SK-N-SH (cell line): ENCODE measurements at regions not wholly inside any gene's neighbourhood (a gene's known extent, or its start where the extent isn't known, plus 50 kb on each side); places are given as distances from the start of the nearest gene placed in this dataset.

ENCODE experiments used
- CTCF ChIA-PET: fragments of 300-600, 350-600 bp; formaldehyde crosslinking; extraction: SDS; loops from one replicate; lab custom pipeline; 2021; lab: Yijun Ruan, JAX
- POLR2A ChIA-PET: fragments of 350-600 bp; sonication (Branson Sonifier 250); formaldehyde crosslinking; extraction: SDS; loops from one replicate; lab custom pipeline; 2020; ENCODE audit warnings: antibody characterized with exemption, inconsistent platforms; lab: Yijun Ruan, JAX
- DNase-seq: peaks from one replicate; pipeline ENCODE4 v3.0.0; 2012
- H2AFZ ChIP-seq: fragments of 200-600 bp; sonication (generic); 2 replicates; pipeline ENCODE4 v1.8.1; 2016; ENCODE audit warnings: antibody characterized with exemption, mild to moderate bottlenecking, low read depth
- H3F3A ChIP-seq: fragments of 200-600 bp; sonication (generic); replicated peaks from 2 replicates; pipeline ENCODE3; 2016; ENCODE audit warnings: antibody characterized with exemption, mild to moderate bottlenecking; ENCODE audit not compliant: insufficient read depth
- H3K27ac ChIP-seq, 2 experiments: fragments of 200-500 bp in 1 of 2; fragments of 200-600 bp in 1 of 2; sonication (Bioruptor generic) in 1 of 2; sonication (generic), shearing (Covaris generic) in 1 of 2; 2 replicates each; pipeline versions ENCODE4 v1.5.1 to v1.6.1; 2014 to 2016; ENCODE audit warnings: low read depth in 2 of 2, inconsistent platforms in 1 of 2, low read length in 1 of 2, mild to moderate bottlenecking in 1 of 2, mixed read lengths in 1 of 2
- H3K27me3 ChIP-seq: fragments of 200-600 bp; sonication (generic), shearing (Covaris generic); 2 replicates; pipeline ENCODE4 v1.6.1; 2016; ENCODE audit warnings: mixed run types; ENCODE audit not compliant: insufficient read depth
- H3K36me3 ChIP-seq, 2 experiments: fragments of 200-500 bp in 1 of 2; fragments of 200-600 bp in 1 of 2; sonication (Bioruptor generic) in 1 of 2; sonication (generic) in 1 of 2; replicated peaks in 1 of 2; 2 replicates each; pipeline versions ENCODE3 to v1.5.1; 2014 to 2016; ENCODE audit warnings: low read length in 1 of 2, mild to moderate bottlenecking in 1 of 2; ENCODE audit not compliant: insufficient read depth in 2 of 2, control insufficient read depth in 1 of 2
- H3K4me1 ChIP-seq, 2 experiments: fragments of 200-500 bp in 1 of 2; fragments of 200-600 bp in 1 of 2; sonication (Bioruptor generic) in 1 of 2; sonication (generic), shearing (Covaris generic) in 1 of 2; 2 replicates each; pipeline versions ENCODE4 v1.5.1 to v1.6.1; 2014 to 2016; ENCODE audit warnings: low read depth in 1 of 2, low read length in 1 of 2, mixed run types in 1 of 2; ENCODE audit not compliant: insufficient read depth in 2 of 2, control insufficient read depth in 1 of 2
- H3K4me2 ChIP-seq: fragments of 200-600 bp; sonication (generic), shearing (Covaris generic); 2 replicates; pipeline ENCODE4 v1.6.1; 2017; ENCODE audit warnings: mixed run types
- H3K4me3 ChIP-seq, 2 experiments: fragments of 200-500 bp in 1 of 2; fragments of 200-600 bp in 1 of 2; sonication (Bioruptor generic) in 1 of 2; sonication (generic), shearing (Covaris generic) in 1 of 2; 2 replicates each; pipeline versions ENCODE4 v1.5.1 to v1.8.1; 2014 to 2016; ENCODE audit warnings: low read depth in 2 of 2, inconsistent platforms in 1 of 2, low read length in 1 of 2, mild to moderate bottlenecking in 1 of 2, mixed read lengths in 1 of 2, moderate library complexity in 1 of 2
- H3K79me2 ChIP-seq: fragments of 200-600 bp; sonication (generic); 2 replicates; pipeline ENCODE4 v1.8.1; 2017; ENCODE audit warnings: mild to moderate bottlenecking; ENCODE audit not compliant: insufficient read depth
- H3K9ac ChIP-seq: fragments of 200-600 bp; sonication (generic); 2 replicates; pipeline ENCODE4 v1.6.1; 2017; ENCODE audit warnings: mixed run types
- H3K9me2 ChIP-seq: fragments of 200-600 bp; sonication (generic); 2 replicates; pipeline ENCODE4 v1.6.1; 2017; ENCODE audit warnings: mixed run types
- H3K9me3 ChIP-seq: fragments of 200-600 bp; sonication (generic); 2 replicates; pipeline ENCODE4 v1.6.1; 2017; ENCODE audit warnings: mixed run types, mild to moderate bottlenecking, moderate library complexity
- H4K20me1 ChIP-seq: fragments of 200-600 bp; sonication (generic); 2 replicates; pipeline ENCODE4 v1.6.1; 2017; ENCODE audit warnings: mild to moderate bottlenecking, mixed run types; ENCODE audit not compliant: insufficient read depth
- EP300 ChIP-seq, 2 experiments: IDR thresholded peaks; 2 replicates each; pipeline versions ENCODE4 v1.4.0 to v1.6.1; 2012; ENCODE audit warnings: borderline replicate concordance in 1 of 2, low read depth in 1 of 2, low read length in 1 of 2
- FOXJ3 ChIP-seq: sonication (generic); formaldehyde crosslinking; IDR thresholded peaks from 2 replicates; pipeline ENCODE4 v1.5.1; 2020; ENCODE audit warnings: mild to moderate bottlenecking, missing genetic modification reagents
- FOXM1 ChIP-seq: IDR thresholded peaks from 2 replicates; pipeline ENCODE4 v1.4.0; 2012; ENCODE audit warnings: low read depth, mild to moderate bottlenecking
- GABPA ChIP-seq: IDR thresholded peaks from 2 replicates; pipeline ENCODE4 v1.4.0; 2012; ENCODE audit warnings: low read depth, mild to moderate bottlenecking
- GATA2 ChIP-seq: sonication (generic); formaldehyde crosslinking; IDR thresholded peaks from 2 replicates; pipeline ENCODE4 v1.5.0; 2020; ENCODE audit warnings: mild to moderate bottlenecking, missing genetic modification reagents
- MAX ChIP-seq: IDR thresholded peaks from 2 replicates; pipeline ENCODE4 v1.4.0; 2012; ENCODE audit warnings: low read depth
- MEF2A ChIP-seq: IDR thresholded peaks from 2 replicates; pipeline ENCODE4 v1.4.0; 2012; ENCODE audit warnings: low read depth, borderline replicate concordance
- NFIC ChIP-seq: IDR thresholded peaks from 2 replicates; pipeline ENCODE4 v1.4.0; 2012; ENCODE audit warnings: borderline replicate concordance
- NRF1 ChIP-seq: IDR thresholded peaks from 2 replicates; pipeline ENCODE4 v1.6.1; 2012; ENCODE audit warnings: low read depth, mild to moderate bottlenecking, low read length
- POLR2AphosphoS5 ChIP-seq: IDR thresholded peaks from 2 replicates; pipeline ENCODE4 v1.6.1; 2012; ENCODE audit warnings: low read depth, low read length
- RAD21 ChIP-seq: IDR thresholded peaks from 2 replicates; pipeline ENCODE4 v1.6.1; 2012; ENCODE audit warnings: mild to moderate bottlenecking, low read length
- REST ChIP-seq: IDR thresholded peaks from 2 replicates; pipeline ENCODE4 v1.6.1; 2012; ENCODE audit warnings: mild to moderate bottlenecking, low read depth, low read length, moderate library complexity
- RFX5 ChIP-seq: IDR thresholded peaks from 2 replicates; pipeline ENCODE4 v1.6.1; 2012; ENCODE audit warnings: mild to moderate bottlenecking, improper control_type of control experiment, low read length
- RXRA ChIP-seq: IDR thresholded peaks from 2 replicates; pipeline ENCODE4 v1.4.0; 2012; ENCODE audit warnings: low read depth, mild to moderate bottlenecking, borderline replicate concordance
- SIN3A ChIP-seq: IDR thresholded peaks from 2 replicates; pipeline ENCODE4 v1.6.1; 2012; ENCODE audit warnings: low read depth, mild to moderate bottlenecking, low read length, moderate library complexity, borderline replicate concordance
- TAF1 ChIP-seq: IDR thresholded peaks from 2 replicates; pipeline ENCODE4 v1.6.1; 2012; ENCODE audit warnings: low read depth, mild to moderate bottlenecking, low read length, moderate library complexity, borderline replicate concordance
- TCF12 ChIP-seq: IDR thresholded peaks from 2 replicates; pipeline ENCODE4 v1.4.0; 2012
- USF2 ChIP-seq: fragments of 150-350 bp; IDR thresholded peaks from 2 replicates; pipeline ENCODE4 v1.6.1; 2017; ENCODE audit warnings: antibody characterized with exemption, low read length, low read depth, borderline replicate concordance
- WGBS: methylation state at CpG from one replicate; pipeline ENCODE4 v1.1.6; 2017; ENCODE audit warnings: low lambda C conversion rate; 5-methylcytosine and 5-hydroxymethylcytosine counted together

GRCh38 chr6:8703059-8703458, 267.7 kb upstream of the SLC35B3 start:
- Histone ChIP-seq H3K4me3 (no peak overlapping the region), H3K9ac (no peak overlapping the region), H3K9me2 (no peaks in the 10 kb centered on the region), H3K36me3 (no peaks in the 10 kb centered on the region), H3K79me2 (no peaks in the 10 kb centered on the region), H3K27ac (no peak overlapping the region), H3K27me3 (no peaks in the 10 kb centered on the region), H2AFZ (no peak overlapping the region), H4K20me1 (no peaks in the 10 kb centered on the region), H3F3A (no peaks in the 10 kb centered on the region), H3K4me1 (no peaks in the 10 kb centered on the region; a peak in 1 of 4 replicates), H3K9me3 (no peaks in the 10 kb centered on the region), H3K4me2 (no peak overlapping the region)
- DNase-seq = no peak
- POLR2A ChIA-PET = no interaction called here
- 2% methylated on average over 1 of the region's 1 CpG for WGBS
- TF ChIP-seq RXRA (no peak), USF2 (no peak), REST (no peak), MEF2A (no peak), RAD21 (no peak), FOXJ3 (CRISPR knock-in tag) (no peak), FOXM1 (no peak), NRF1 (no peak), RFX5 (no peak), TAF1 (no peak), MAX (no peak), POLR2AphosphoS5 (no peak), SIN3A (no peak), GABPA (no peak), EP300 (IDR thresholded peaks at IDR 0.05; ENCODE audit: borderline replicate concordance in 1 of 2, low read depth in 1 of 2, low read length in 1 of 2) (no peak), TCF12 (no peak), NFIC (no peak), GATA2 (CRISPR knock-in tag) (no peak)
- CTCF ChIA-PET = no interaction called here
